HEK293T (cell line): ENCODE measurements at regions not wholly inside any gene's neighbourhood (a gene's known extent, or its start where the extent isn't known, plus 50 kb on each side); places are given as distances from the start of the nearest gene placed in this dataset.
"Not testable (repeated sequence)": the region's sequence is repeated elsewhere in the genome, so short reads cannot be mapped to it uniquely, and the experiment has no call there.

Source experiments
- CTCF ChIA-PET: fragments of 350-600 bp; formaldehyde crosslinking; extraction: SDS; loops from one replicate; lab custom pipeline; 2021; ENCODE audit warnings: antibody characterized with exemption, inconsistent platforms; lab: Yijun Ruan, JAX
- POLR2A ChIA-PET: fragments of 350-600 bp; formaldehyde crosslinking; extraction: SDS; loops from one replicate; lab custom pipeline; 2020; ENCODE audit warnings: antibody characterized with exemption, inconsistent platforms; lab: Yijun Ruan, JAX
- DNase-seq: peaks from one replicate; pipeline ENCODE4 v3.0.0; 2012; ENCODE audit warnings: mixed read lengths; ENCODE audit errors: extremely low spot score
- ARNT ChIP-seq: fragments of 450-650 bp; IDR thresholded peaks from 2 replicates; pipeline ENCODE4 v1.6.1; 2017; ENCODE audit warnings: mild to moderate bottlenecking
- BHLHE40 ChIP-seq: fragments of 450-650 bp; IDR thresholded peaks from 2 replicates; pipeline ENCODE4 v1.6.1; 2016; ENCODE audit warnings: mild to moderate bottlenecking, moderate library complexity, borderline replicate concordance
- CTBP1 ChIP-seq: fragments of 450-650 bp; IDR thresholded peaks from 2 replicates; pipeline ENCODE4 v1.6.1; 2016; ENCODE audit warnings: borderline replicate concordance
- ELF4 ChIP-seq: fragments of 450-650 bp; IDR thresholded peaks from 2 replicates; pipeline ENCODE4 v1.6.1; 2017; ENCODE audit warnings: antibody characterized with exemption
- FOXA1 ChIP-seq: fragments of 450-650 bp; IDR thresholded peaks from 2 replicates; pipeline ENCODE4 v1.6.1; 2016; ENCODE audit warnings: mild to moderate bottlenecking
- FOXK2 ChIP-seq: fragments of 450-650 bp; IDR thresholded peaks from 2 replicates; pipeline ENCODE4 v1.6.1; 2016; ENCODE audit warnings: mild to moderate bottlenecking
- FOXM1 ChIP-seq: fragments of 450-650 bp; IDR thresholded peaks from 2 replicates; pipeline ENCODE4 v1.6.1; 2017; ENCODE audit warnings: mild to moderate bottlenecking, borderline replicate concordance
- HDGF ChIP-seq: fragments of 450-650 bp; IDR thresholded peaks from 2 replicates; pipeline ENCODE4 v1.6.1; 2017; ENCODE audit warnings: antibody characterized with exemption, borderline replicate concordance
- L3MBTL2 ChIP-seq: fragments of 450-650 bp; conservative IDR thresholded peaks from 2 replicates; pipeline ENCODE4 v1.6.1; 2016; ENCODE audit warnings: mild to moderate bottlenecking
- LEF1 ChIP-seq: fragments of 450-650 bp; IDR thresholded peaks from 2 replicates; pipeline ENCODE4 v1.6.1; 2017; ENCODE audit warnings: mild to moderate bottlenecking, borderline replicate concordance
- NFRKB ChIP-seq: fragments of 450-650 bp; IDR thresholded peaks from 2 replicates; pipeline ENCODE4 v1.6.1; 2016; ENCODE audit warnings: mild to moderate bottlenecking, moderate library complexity
- PKNOX1 ChIP-seq: fragments of 450-650 bp; IDR thresholded peaks from 2 replicates; pipeline ENCODE4 v1.6.1; 2016
- SP1 ChIP-seq: fragments of 450-650 bp; IDR thresholded peaks from 2 replicates; pipeline ENCODE4 v1.6.1; 2017
- SUZ12 ChIP-seq: fragments of 450-650 bp; IDR thresholded peaks from 2 replicates; pipeline ENCODE4 v1.6.1; 2016; ENCODE audit warnings: mild to moderate bottlenecking
- TARDBP ChIP-seq: fragments of 450-650 bp; IDR thresholded peaks from 2 replicates; pipeline ENCODE4 v1.6.1; 2016
- ZNF384 ChIP-seq: fragments of 450-650 bp; IDR thresholded peaks from 2 replicates; pipeline ENCODE4 v1.6.1; 2016

GRCh38 chr12:22826026-22826425 lies 201.1 kb downstream of the ETNK1 start:
- ChIA-PET CTCF (interaction anchor here (0.7 kb wide), 1 partner anchor 30 kb away, joined by 4 read pairs; no protein-coding TSS in a partner anchor), POLR2A (no interaction called here)
- no peak for TF ChIP-seq L3MBTL2
- TF ChIP-seq CTBP1 = no peak
- TF ChIP-seq SUZ12 = no peak
- no peak for DNase-seq

GRCh38 chr12:22826446-22826981 lies 201.5 kb downstream of the ETNK1 start:
- DNase-seq = not testable (repeated sequence)
- CTCF ChIA-PET = interaction anchor here (0.7 kb wide), 1 partner anchor 30 kb away, joined by 4 read pairs; no protein-coding TSS in a partner anchor
- TF ChIP-seq ZNF384 (peak; percentile 95), L3MBTL2 (peak; percentile 60)
- POLR2A ChIA-PET = interaction anchor here (0.6 kb wide), 1 partner anchor 52 kb away, joined by 4 read pairs; no protein-coding TSS in a partner anchor

- POLR2A ChIA-PET = no interaction called here
- no peak for DNase-seq
Measured at GRCh38 chr12:22828066-22828465, 203.1 kb downstream of the ETNK1 start.

GRCh38 chr12:22835431-22835830 lies 210.5 kb downstream of the ETNK1 start:
- CTCF ChIA-PET = interaction anchor here (0.6 to 0.7 kb wide), 2 partner anchors 21 to 141 kb away, joined by 3 read pairs; no protein-coding TSS in a partner anchor
- POLR2A ChIA-PET = no interaction called here
- TF ChIP-seq PKNOX1 = no peak
- no peak for TF ChIP-seq SUZ12
- no peak for TF ChIP-seq FOXM1
- no peak for TF ChIP-seq LEF1
- TF ChIP-seq ELF4 = no peak
- no peak for TF ChIP-seq ARNT
- no peak for TF ChIP-seq L3MBTL2
- no peak for DNase-seq

More at GRCh38 chr12:22828066-22828465, 203.1 kb downstream of the ETNK1 start:
- CTCF ChIA-PET = no interaction called here
- no peak for TF ChIP-seq LEF1
- TF ChIP-seq ELF4 = no peak
- no peak for TF ChIP-seq SUZ12
- no peak for TF ChIP-seq NFRKB
- no peak for TF ChIP-seq SP1
- no peak for TF ChIP-seq PKNOX1
- no peak for TF ChIP-seq TARDBP
- TF ChIP-seq CTBP1 = no peak

GRCh38 chr12:22850185-22850584 lies 225.2 kb downstream of the ETNK1 start:
- POLR2A ChIA-PET = no interaction called here
- TF ChIP-seq ARNT (no peak), PKNOX1 (no peak), LEF1 (no peak), BHLHE40 (no peak), NFRKB (no peak), HDGF (no peak), CTBP1 (no peak), SP1 (no peak), L3MBTL2 (no peak), FOXK2 (no peak), ZNF384 (no peak), FOXM1 (no peak), SUZ12 (no peak), TARDBP (no peak), FOXA1 (no peak), ELF4 (no peak)
- CTCF ChIA-PET = no interaction called here
- DNase-seq = no peak

GRCh38 chr12:22851532-22851931 lies 226.6 kb downstream of the ETNK1 start:
- ChIA-PET CTCF (no interaction called here), POLR2A (no interaction called here)
- no peak for DNase-seq
- no peak for TF ChIP-seq ELF4
- no peak for TF ChIP-seq FOXM1
- TF ChIP-seq SUZ12 = no peak
- TF ChIP-seq FOXK2 = no peak
- TF ChIP-seq ARNT = no peak
- no peak for TF ChIP-seq TARDBP
- TF ChIP-seq PKNOX1 = no peak
- TF ChIP-seq LEF1 = no peak
- TF ChIP-seq CTBP1 = no peak
- no peak for TF ChIP-seq NFRKB
- no peak for TF ChIP-seq ZNF384
- no peak for TF ChIP-seq SP1
- no peak for TF ChIP-seq BHLHE40
- no peak for TF ChIP-seq FOXA1
